Effector memory CD4-positive, alpha-beta T cell (primary cell): ENCODE measurements at regions not wholly inside any gene's neighbourhood (a gene's known extent, or its start where the extent isn't known, plus 50 kb on each side); places are given as distances from the start of the nearest gene placed in this dataset.
"Not testable (repeated sequence)": the region's sequence is repeated elsewhere in the genome, so short reads cannot be mapped to it uniquely, and the experiment has no call there.

Source experiments
- DNase-seq, 3 donors: peaks; one replicate each; pipeline ENCODE4 v3.0.0-alpha.2; 2020
- H3K27ac ChIP-seq: 2 replicates; pipeline ENCODE4 v1.7.0; 2013; ENCODE audit warnings: mild to moderate bottlenecking, low read length, moderate library complexity; ENCODE audit not compliant: insufficient read depth, poor library complexity, severe bottlenecking
- H3K27me3 ChIP-seq: replicated peaks from 2 replicates; pipeline ENCODE4 v1.7.0; 2013; ENCODE audit warnings: mild to moderate bottlenecking, low read length; ENCODE audit not compliant: insufficient read depth, control insufficient read depth, poor library complexity, severe bottlenecking
- H3K36me3 ChIP-seq: 2 replicates; pipeline ENCODE4 v1.7.0; 2013; ENCODE audit warnings: mild to moderate bottlenecking, low read length, moderate library complexity; ENCODE audit not compliant: control insufficient read depth, insufficient read depth
- H3K4me1 ChIP-seq: 2 replicates; pipeline ENCODE4 v1.7.0; 2013; ENCODE audit warnings: low read length, mild to moderate bottlenecking; ENCODE audit not compliant: control insufficient read depth, insufficient read depth, poor library complexity, severe bottlenecking
- H3K4me3 ChIP-seq: 2 replicates; pipeline ENCODE4 v1.7.0; 2013; ENCODE audit warnings: low read length, low read depth, mild to moderate bottlenecking; ENCODE audit not compliant: insufficient read depth, poor library complexity, severe bottlenecking
- H3K9me3 ChIP-seq: 2 replicates; pipeline ENCODE4 v1.7.0; 2013; ENCODE audit warnings: mild to moderate bottlenecking, low read length, moderate library complexity; ENCODE audit not compliant: control insufficient read depth

GRCh38 chrX:149420566-149420965 lies 84.5 kb downstream of the IDS start:
- not testable (repeated sequence) for H3K4me3 ChIP-seq, H3K4me1 ChIP-seq, H3K27ac ChIP-seq, H3K27me3 ChIP-seq, DNase-seq, H3K9me3 ChIP-seq, H3K36me3 ChIP-seq

- Histone ChIP-seq H3K27me3 (no peaks in the 10 kb centered on the region), H3K27ac (no peak overlapping the region), H3K9me3 (no peaks in the 10 kb centered on the region), H3K4me3 (no peak overlapping the region), H3K4me1 (no peaks in the 10 kb centered on the region), H3K36me3 (no peaks in the 10 kb centered on the region)
- DNase-seq = no peak
Observed at GRCh38 chrX:149398027-149398426, 107.1 kb downstream of the IDS start.

- no peak overlapping the region for H3K27ac ChIP-seq
- no peak for DNase-seq
- no peaks in the 10 kb centered on the region for H3K27me3 ChIP-seq
- H3K9me3 ChIP-seq = no peaks in the 10 kb centered on the region
- no peaks in the 10 kb centered on the region for H3K4me1 ChIP-seq
- no peaks in the 10 kb centered on the region for H3K36me3 ChIP-seq
- H3K4me3 ChIP-seq = no peak overlapping the region
Observed at GRCh38 chrX:149392921-149393320, 112.2 kb downstream of the IDS start.

GRCh38 chrX:149383852-149384251 lies 121.3 kb downstream of the IDS start:
- no peak overlapping the region for H3K27ac ChIP-seq
- no peak for DNase-seq
- H3K27me3 ChIP-seq = no peaks in the 10 kb centered on the region
- H3K4me1 ChIP-seq = no peaks in the 10 kb centered on the region
- H3K4me3 ChIP-seq = no peak overlapping the region
- H3K36me3 ChIP-seq = no peaks in the 10 kb centered on the region
- H3K9me3 ChIP-seq = no peaks in the 10 kb centered on the region

GRCh38 chrX:149374751-149375150 lies 130.4 kb downstream of the IDS start:
- no peak for DNase-seq

GRCh38 chrX:149372866-149373265 lies 132.2 kb downstream of the IDS start:
- H3K27ac ChIP-seq = no peak overlapping the region
- H3K27me3 ChIP-seq = no peaks in the 10 kb centered on the region
- no peak for DNase-seq
- no peaks in the 10 kb centered on the region for H3K9me3 ChIP-seq
- H3K4me1 ChIP-seq = no peaks in the 10 kb centered on the region
- H3K4me3 ChIP-seq = no peak overlapping the region
- H3K36me3 ChIP-seq = no peaks in the 10 kb centered on the region

More at GRCh38 chrX:149374751-149375150, 130.4 kb downstream of the IDS start:
- Histone ChIP-seq H3K9me3 (no peaks in the 10 kb centered on the region), H3K27me3 (no peaks in the 10 kb centered on the region), H3K4me3 (no peak overlapping the region), H3K4me1 (no peaks in the 10 kb centered on the region), H3K36me3 (no peaks in the 10 kb centered on the region), H3K27ac (no peak overlapping the region)

GRCh38 chrX:149371986-149372385 lies 133.1 kb downstream of the IDS start:
- no peak overlapping the region for H3K27ac ChIP-seq
- DNase-seq = no peak

GRCh38 chrX:149370097-149370496 lies 135.0 kb downstream of the IDS start:
- H3K27ac ChIP-seq = no peak overlapping the region
- H3K4me3 ChIP-seq = no peak overlapping the region
- H3K4me1 ChIP-seq = no peaks in the 10 kb centered on the region
- H3K36me3 ChIP-seq = no peaks in the 10 kb centered on the region
- H3K27me3 ChIP-seq = no peaks in the 10 kb centered on the region
- no peak for DNase-seq
- no peaks in the 10 kb centered on the region for H3K9me3 ChIP-seq

More at GRCh38 chrX:149371986-149372385, 133.1 kb downstream of the IDS start:
- H3K27me3 ChIP-seq = no peaks in the 10 kb centered on the region
- H3K4me3 ChIP-seq = no peak overlapping the region
- H3K9me3 ChIP-seq = no peaks in the 10 kb centered on the region
- no peaks in the 10 kb centered on the region for H3K36me3 ChIP-seq
- no peaks in the 10 kb centered on the region for H3K4me1 ChIP-seq

GRCh38 chrX:149365552-149365951 lies 139.6 kb downstream of the IDS start:
- H3K36me3 ChIP-seq = no peaks in the 10 kb centered on the region
- no peak for DNase-seq
- H3K27me3 ChIP-seq = no peaks in the 10 kb centered on the region
- no peak overlapping the region for H3K4me3 ChIP-seq
- no peak overlapping the region for H3K27ac ChIP-seq
- H3K9me3 ChIP-seq = no peaks in the 10 kb centered on the region
- no peaks in the 10 kb centered on the region for H3K4me1 ChIP-seq

- no peaks in the 10 kb centered on the region for H3K9me3 ChIP-seq
- H3K4me3 ChIP-seq = no peak overlapping the region
- H3K27me3 ChIP-seq = no peaks in the 10 kb centered on the region
- H3K27ac ChIP-seq = no peak overlapping the region
- H3K36me3 ChIP-seq = no peaks in the 10 kb centered on the region
- no peak for DNase-seq
- no peaks in the 10 kb centered on the region for H3K4me1 ChIP-seq
Observed at GRCh38 chrX:149365061-149365460, 140.0 kb downstream of the IDS start.

- Histone ChIP-seq H3K27me3 (no peaks in the 10 kb centered on the region), H3K36me3 (no peaks in the 10 kb centered on the region), H3K4me3 (no peak overlapping the region), H3K27ac (no peak overlapping the region), H3K4me1 (no peaks in the 10 kb centered on the region), H3K9me3 (no peaks in the 10 kb centered on the region)
- no peak for DNase-seq
Observed at GRCh38 chrX:149363965-149364364, 141.1 kb downstream of the IDS start.
